Spleen (tissue), 3 donors: ENCODE measurements at regions not wholly inside any gene's neighbourhood (a gene's known extent, or its start where the extent isn't known, plus 50 kb on each side); places are given as distances from the start of the nearest gene placed in this dataset.

ENCODE experiments used
- POLR2A ChIP-seq, 3 donors: fragments of 450-650 bp; IDR thresholded peaks; one replicate each; pipeline ENCODE4 v1.5.1; 2017; ENCODE audit warnings: antibody characterized with exemption in 3 of 3, mild to moderate bottlenecking in 1 of 3
- POLR2AphosphoS5 ChIP-seq, 3 donors: sonication (generic); formaldehyde crosslinking; IDR thresholded peaks; one replicate each; pipeline ENCODE4 v1.5.1; 2017; ENCODE audit warnings: antibody characterized with exemption in 3 of 3

DNA sequence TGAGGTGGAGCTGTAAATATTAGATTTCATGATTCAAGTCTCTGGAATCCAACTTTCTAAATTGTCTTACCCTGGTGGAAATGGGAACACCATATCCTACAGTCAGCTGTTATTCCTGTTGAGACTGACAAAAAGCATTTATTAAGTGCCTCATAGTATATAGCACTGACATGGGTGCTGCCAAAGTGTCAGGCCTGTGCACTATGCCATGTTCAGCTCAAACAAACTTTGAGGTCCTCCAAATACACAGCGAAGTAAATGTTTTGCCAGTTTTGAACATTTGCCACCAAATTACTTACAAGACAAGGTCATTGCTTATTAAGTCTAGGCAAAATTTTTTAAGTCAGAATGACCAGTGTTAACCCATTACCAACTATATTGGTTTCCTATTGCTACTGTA lies 162.9 kb upstream of the SLC25A13 start:
- TF ChIP-seq POLR2A (IDR thresholded peaks at IDR 0.05) (no peak), POLR2AphosphoS5 (IDR thresholded peaks at IDR 0.05) (no peak)
